Hematopoietic multipotent progenitor cell treated with erythropoietin and hydrocortisone succinate and interleukin-3 and kit ligand, for 8 days (in vitro differentiated cells): ENCODE measurements at regions not wholly inside any gene's neighbourhood (a gene's known extent, or its start where the extent isn't known, plus 50 kb on each side); places are given as distances from the start of the nearest gene placed in this dataset.

ENCODE experiments used
- DNase-seq: peaks from one replicate; pipeline ENCODE4 v3.0.0-alpha.2; 2015

GRCh38 chr9:26296910-26297572 is 595.6 kb downstream of the CAAP1 start:
- DNase-seq = no peak

- DNase-seq = no peak
Measured at GRCh38 chr9:26292943-26293342, 599.7 kb downstream of the CAAP1 start.

GRCh38 chr9:26271495-26272122 is 593.4 kb upstream of the TUSC1 start:
- no peak for DNase-seq

- no peak for DNase-seq
Measured at GRCh38 chr9:26266146-26266793, 588.0 kb upstream of the TUSC1 start.

DNA sequence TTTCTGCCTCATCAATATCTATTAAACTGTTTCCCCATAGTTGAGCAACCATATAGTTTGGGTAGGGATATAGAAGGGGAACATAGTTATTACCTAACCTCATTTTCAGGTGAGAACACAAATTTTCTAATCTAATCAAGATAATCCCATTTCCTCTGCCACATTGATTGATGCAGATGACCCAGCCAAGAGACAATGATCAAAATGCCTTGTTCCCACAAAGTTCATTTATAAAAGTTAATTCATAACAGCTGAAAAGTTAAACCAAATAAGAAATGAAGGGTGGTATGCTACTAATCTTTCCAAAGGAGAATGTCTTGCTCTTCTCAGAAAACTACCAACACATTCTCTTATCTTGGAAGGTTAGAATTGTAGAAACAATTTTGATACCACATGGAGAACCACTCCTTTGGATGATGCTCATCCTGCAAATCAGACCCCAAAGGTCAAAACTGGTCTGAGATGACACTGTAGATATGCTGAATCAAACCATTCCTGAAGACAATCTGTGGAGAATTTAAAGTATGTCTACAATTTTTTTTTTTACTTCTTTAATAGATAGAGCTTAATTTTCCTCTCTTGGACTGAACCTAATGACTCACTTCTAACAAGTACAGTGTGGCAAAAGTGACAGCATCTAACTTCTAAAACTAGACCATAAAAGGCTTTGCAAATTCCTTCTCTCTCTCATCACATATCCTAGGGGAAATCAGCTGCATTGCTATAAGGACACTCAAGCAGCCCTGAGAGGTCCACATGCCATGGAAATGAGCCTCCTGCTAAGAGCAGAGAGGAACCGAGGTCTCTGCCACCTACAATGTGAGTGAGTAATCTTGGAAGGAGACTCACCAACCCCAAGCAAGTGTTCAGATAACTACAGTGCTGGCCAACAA is 586.7 kb upstream of the TUSC1 start:
- no peak for DNase-seq

- DNase-seq = no peak
Measured at GRCh38 chr9:26263478-26263877, 585.2 kb upstream of the TUSC1 start.

- no peak for DNase-seq
Measured at GRCh38 chr9:26262421-26263107, 584.3 kb upstream of the TUSC1 start.

DNA sequence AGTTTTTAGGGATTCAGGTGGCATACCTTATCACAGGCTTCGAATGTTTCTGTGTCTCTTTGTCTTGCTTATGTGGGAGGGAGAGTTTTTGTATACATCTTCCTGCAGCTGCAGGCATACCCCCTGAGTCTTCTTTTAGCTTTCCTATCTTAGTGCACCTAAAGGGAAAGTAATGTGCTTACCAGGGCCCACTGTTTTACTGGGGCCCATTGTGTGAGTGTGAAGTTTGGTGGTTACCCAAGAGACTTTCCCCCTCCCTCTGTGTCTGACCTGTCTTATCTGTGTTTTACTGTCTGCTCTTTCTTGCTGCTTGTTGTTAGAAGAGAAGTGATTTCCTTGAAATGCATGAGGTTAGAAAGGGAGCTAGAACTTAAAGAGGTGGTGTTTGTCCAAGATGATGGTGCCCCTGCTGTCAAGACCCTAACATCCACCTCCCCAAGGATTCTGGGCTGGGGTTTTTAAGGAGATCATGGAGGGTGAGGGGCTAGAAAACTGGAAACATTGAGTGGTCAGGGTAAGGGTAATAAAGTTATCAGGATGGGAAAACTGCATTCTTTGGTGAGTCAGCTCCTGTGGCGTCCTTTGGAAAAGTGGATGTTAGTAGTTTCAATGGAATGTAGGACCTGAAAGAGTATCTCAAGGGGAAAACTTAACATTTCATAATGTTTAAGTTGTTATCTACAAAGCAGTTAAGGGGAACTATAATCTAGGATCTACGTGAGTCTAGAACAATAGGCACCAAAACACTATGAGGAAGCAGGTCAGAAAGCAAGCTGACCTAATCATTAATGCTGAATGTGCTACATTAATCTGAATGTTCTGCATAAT is 583.5 kb upstream of the TUSC1 start:
- no peak for DNase-seq

- DNase-seq = no peak
Measured at GRCh38 chr9:26260238-26260637, 582.0 kb upstream of the TUSC1 start.

DNA sequence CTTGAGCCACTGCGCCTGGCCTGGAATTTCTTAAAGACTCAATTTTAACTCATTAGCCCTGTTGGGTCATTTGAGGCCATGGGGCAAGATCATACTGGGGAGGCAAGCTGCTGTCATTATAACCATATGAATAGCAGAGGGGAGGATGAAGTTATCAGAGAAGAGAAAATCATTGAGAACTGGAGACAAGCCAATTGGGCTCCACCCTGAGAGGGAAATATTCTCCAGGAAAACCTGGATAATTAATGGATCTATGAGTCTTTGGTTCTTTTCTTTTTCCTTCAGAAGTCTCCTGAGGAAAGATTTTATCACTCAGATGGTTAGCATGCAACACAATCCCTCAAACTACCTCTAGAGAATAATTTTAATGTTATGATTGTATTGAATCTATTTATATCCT is 569.6 kb upstream of the TUSC1 start:
- no peak for DNase-seq

DNA sequence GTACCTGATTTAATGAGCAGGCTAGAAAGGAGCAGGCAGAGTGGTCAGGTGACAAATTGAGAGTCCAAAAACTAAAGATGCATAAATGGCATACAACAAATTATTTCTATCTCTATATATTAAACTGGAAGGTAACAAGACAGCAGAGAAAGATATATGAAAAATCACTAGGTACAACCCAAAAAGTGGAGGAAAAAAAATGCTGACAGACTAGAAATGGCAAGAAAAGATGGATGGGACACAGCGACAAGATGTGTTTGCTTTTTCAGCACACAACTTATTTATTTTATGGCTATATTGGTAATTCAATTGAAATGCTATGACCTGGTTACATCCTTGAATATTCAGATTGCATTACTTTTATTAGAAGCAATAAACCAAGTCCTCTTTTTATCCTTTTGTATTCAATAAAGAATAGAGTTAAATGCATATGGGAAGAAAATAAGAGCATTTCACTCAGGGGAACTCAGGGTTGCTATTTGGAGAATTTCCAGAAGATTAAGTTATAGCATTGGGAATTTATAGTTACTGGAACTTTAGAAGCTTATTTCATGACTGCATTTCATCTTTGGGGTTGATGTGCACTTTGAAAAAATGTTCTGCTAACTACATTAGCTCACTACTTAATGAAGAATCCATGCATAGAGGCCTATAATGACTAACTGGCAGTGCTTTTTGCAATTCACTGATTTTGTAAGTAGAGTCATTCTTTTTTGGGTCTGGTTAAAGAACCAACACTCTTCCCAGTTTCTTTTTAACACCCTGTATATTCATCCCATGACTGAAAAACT is 566.6 kb upstream of the TUSC1 start:
- DNase-seq = no peak

DNA sequence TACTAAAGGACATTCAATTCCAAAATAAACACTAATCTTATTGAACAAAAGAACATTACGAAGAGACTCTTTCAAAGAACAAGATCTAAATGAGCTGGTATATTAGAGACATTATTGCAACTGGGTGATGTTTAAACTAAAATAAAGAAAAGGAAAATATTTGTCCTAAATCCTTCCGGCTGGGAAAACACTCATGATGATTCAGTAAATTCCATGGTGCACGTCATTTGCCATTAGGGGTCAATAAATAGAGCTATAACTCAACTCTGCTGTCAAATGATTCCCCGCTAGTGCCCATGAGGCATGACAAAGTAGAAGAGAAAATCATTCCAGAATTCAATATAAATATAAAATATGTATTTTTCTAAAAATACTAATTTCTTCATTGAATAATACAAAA is 565.5 kb upstream of the TUSC1 start:
- no peak for DNase-seq

GRCh38 chr9:26243029-26243697 is 564.9 kb upstream of the TUSC1 start:
- no peak for DNase-seq

DNA sequence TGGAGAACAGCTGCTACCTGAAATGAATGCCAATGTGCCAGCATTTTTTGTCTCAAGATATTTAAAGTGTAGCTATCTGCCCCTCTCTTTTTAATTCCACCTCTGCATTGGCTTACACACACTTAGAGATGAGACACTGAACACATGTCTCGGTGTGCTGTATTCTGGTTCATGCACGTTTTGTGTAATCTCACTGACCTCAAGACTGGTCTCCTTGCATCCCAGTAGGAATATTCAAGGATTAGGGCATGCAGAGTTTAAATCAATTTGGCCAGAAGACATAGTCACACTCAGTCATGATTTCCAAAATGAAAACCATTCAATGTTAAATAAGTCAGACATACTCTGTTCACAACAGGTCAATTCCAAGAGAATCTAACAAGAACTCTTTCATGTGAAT is 561.8 kb upstream of the TUSC1 start:
- no peak for DNase-seq

DNA sequence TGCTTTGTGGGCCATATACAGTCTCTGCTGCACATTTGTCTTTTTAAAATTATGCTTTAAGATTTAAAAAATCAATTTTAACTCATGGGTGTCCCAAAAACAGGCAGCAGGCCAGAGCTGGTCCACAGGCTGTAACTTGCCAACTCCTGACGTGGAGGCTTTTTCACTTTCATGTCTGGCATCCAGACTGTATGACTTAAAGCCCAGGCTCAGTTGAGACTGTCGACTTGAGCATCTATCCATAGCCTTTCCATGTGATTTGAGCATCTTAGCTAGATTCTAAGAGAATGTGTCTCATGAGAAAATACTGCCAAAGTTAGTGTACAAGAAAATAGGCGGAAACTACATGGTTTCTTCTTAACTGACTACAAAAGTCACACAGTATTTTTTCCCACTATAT is 559.0 kb upstream of the TUSC1 start:
- DNase-seq = no peak

DNA sequence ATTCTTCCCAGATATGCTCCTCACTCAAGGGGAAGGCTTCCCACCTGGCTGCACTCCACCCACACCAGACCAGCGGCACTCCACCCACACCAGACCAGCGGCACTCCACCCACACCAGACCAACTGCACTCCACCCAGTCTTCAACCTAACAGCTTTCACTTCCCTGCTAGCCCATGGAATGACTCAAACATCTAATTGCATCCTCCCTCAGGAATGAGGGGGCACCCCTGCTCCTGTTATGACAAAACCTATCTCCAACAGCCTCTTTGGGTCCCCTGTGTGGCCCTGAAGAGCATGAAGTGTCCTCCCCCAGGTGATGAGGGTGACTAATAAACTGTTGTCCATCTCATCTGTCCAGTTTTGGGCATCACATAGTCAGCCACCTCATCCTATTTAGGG is 556.6 kb upstream of the TUSC1 start:
- DNase-seq = no peak

DNA sequence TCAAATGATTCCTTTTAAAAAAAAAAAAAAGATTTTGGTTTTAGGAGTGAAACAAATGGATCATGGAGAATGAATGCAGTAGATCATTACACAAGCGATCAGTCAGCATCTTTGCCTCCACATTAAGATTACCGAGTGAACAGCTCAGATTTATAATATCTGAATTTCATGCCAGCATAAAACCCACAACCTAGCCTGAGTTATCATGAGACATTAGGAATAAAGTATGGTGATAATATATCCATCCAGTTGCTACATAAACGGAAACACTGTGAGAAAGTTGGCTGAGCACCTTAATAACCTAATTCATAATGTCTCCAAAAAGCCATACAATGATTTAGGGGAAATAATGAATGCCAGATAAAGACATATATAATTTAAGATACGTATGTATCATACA is 553.1 kb upstream of the TUSC1 start:
- DNase-seq = no peak

- no peak for DNase-seq
Measured at GRCh38 chr9:26229324-26230054, 551.2 kb upstream of the TUSC1 start.

- no peak for DNase-seq
Measured at GRCh38 chr9:26228273-26228672, 550.0 kb upstream of the TUSC1 start.

DNA sequence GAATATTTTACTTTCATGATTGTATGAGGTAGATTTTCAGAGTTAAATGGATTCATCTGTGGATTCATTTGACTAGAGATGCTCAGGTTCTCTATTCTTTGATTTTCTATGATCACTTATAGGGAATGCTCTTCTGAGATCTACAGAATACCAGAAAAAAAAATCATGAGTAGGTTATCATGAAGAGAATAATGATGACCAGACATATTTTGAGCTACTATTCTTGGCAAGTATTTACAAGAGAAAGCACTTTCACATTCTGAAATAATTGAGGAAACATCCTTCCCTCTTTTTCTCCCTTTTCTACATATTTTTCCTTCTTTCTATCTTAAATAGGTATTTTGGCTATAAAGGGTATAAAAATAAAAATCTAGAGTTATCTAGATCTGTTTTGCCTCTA is 543.0 kb upstream of the TUSC1 start:
- DNase-seq = no peak
